ENCODE measurements at regions not wholly inside any gene's neighbourhood (a gene's known extent, or its start where the extent isn't known, plus 50 kb on each side); places are given as distances from the start of the nearest gene placed in this dataset.

DNA sequence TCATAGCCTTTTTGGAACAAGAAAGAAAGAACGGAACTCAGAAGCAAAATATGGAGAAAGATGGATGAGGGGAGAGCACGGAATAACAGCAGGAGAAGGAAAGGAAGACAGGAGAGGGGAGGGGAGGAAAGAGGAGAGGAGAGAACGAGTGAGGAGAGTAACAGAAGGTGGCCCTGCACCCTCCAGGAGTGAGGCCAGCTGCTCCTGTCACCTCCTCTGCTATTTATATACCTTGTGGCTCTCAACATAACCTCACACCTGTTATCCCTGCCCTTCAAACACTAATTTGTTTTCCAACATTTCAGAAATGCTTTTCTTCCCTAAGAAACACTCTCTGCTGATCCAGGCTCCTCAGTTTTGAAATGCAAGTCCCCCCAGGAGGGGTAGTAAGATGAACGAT lies 53.4 kb upstream of the ATP2B2 start:
- TF ChIP-seq, protein P1, sequence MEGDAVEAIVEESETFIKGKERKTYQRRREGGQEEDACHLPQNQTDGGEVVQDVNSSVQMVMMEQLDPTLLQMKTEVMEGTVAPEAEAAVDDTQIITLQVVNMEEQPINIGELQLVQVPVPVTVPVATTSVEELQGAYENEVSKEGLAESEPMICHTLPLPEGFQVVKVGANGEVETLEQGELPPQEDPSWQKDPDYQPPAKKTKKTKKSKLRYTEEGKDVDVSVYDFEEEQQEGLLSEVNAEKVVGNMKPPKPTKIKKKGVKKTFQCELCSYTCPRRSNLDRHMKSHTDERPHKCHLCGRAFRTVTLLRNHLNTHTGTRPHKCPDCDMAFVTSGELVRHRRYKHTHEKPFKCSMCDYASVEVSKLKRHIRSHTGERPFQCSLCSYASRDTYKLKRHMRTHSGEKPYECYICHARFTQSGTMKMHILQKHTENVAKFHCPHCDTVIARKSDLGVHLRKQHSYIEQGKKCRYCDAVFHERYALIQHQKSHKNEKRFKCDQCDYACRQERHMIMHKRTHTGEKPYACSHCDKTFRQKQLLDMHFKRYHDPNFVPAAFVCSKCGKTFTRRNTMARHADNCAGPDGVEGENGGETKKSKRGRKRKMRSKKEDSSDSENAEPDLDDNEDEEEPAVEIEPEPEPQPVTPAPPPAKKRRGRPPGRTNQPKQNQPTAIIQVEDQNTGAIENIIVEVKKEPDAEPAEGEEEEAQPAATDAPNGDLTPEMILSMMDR (IDR thresholded peaks at IDR 0.05; ENCODE audit: low read depth, low read length) = no peak
- no peak for TF ChIP-seq EZH2phosphoT487 (IDR thresholded peaks at IDR 0.05; ENCODE audit: low read depth)
- Histone ChIP-seq H3K4me3 (ENCODE audit: low read length) (no peak overlapping the region), H3K27ac (ENCODE audit: low read length) (no peak overlapping the region), H3K9ac (ENCODE audit: low read length) (no peak overlapping the region), H3K79me2 (ENCODE audit: low read length) (no peaks in the 10 kb centered on the region), H3K27me3 (ENCODE audit: low read depth, low read length) (peaks cover 51% of the 10 kb centered on the region), H3K4me1 (ENCODE audit: low read length) (no peaks in the 10 kb centered on the region), H3K9me3 (ENCODE audit: insufficient read depth, low read length) (no peaks in the 10 kb centered on the region), H3K36me3 (replicated peaks; ENCODE audit: low read depth, low read length) (no peaks in the 10 kb centered on the region), H3K4me2 (ENCODE audit: low read length) (no peak overlapping the region), H4K20me1 (ENCODE audit: insufficient read depth, low read length) (no peaks in the 10 kb centered on the region), H2AFZ (ENCODE audit: low read depth, low read length) (no peak overlapping the region)

DNA sequence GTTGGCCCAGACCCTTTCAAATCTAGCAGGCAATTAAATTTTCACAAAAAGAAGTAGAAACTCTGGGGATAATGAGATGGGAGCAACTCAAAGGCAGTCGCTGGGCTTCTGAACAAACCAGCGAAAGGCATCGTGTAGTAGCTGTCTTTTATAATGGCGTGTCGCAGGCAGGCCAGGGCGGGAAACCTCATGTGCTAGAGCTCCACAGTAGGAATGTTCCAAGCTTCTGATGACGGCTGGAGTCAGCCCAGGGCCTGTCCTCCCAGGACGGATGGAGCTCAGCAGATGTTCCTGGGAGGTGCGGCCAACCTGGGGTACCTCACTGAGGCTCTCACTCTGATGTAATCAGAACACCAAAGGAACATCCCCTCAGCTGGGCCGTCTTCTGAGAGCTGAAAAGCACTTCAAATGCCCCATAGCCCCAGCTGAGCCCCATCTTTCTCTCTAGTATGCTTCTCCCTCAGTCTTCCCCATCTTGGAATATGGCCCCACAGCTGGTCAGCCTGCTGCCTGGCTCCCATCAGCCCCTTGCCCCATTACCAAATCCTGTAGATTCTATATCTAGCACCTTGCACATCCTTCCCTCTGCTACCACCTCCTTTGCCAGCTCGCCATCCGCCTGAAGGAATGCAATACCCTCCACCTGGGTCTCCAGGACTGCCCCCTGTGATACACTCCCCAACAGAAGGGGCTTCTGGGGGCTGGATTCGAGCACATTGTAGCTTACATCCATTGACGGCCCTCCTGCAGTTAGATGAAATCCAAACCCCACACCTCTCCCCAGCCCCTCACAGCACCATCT lies 54.9 kb upstream of the ATP2B2 start:
- H3K4me2 ChIP-seq (ENCODE audit: low read length) = no peak overlapping the region
- H3K4me3 ChIP-seq (ENCODE audit: low read length) = no peak overlapping the region
- H3K9ac ChIP-seq (ENCODE audit: low read length) = no peak overlapping the region
- H3K27ac ChIP-seq (ENCODE audit: low read length) = no peak overlapping the region
- H3K9me3 ChIP-seq (ENCODE audit: insufficient read depth, low read length) = no peaks in the 10 kb centered on the region
- peaks cover 66% of the 10 kb centered on the region for H3K27me3 ChIP-seq (ENCODE audit: low read depth, low read length)
- TF ChIP-seq, protein P1 (IDR thresholded peaks at IDR 0.05; ENCODE audit: low read depth, low read length) = no peak
- TF ChIP-seq EZH2phosphoT487 (IDR thresholded peaks at IDR 0.05; ENCODE audit: low read depth) = no peak
- no peaks in the 10 kb centered on the region for H3K36me3 ChIP-seq (replicated peaks; ENCODE audit: low read depth, low read length)
- H3K79me2 ChIP-seq (ENCODE audit: low read length) = no peaks in the 10 kb centered on the region
- no peak overlapping the region for H2AFZ ChIP-seq (ENCODE audit: low read depth, low read length)
- H3K4me1 ChIP-seq (ENCODE audit: low read length) = no peaks in the 10 kb centered on the region
- no peaks in the 10 kb centered on the region for H4K20me1 ChIP-seq (ENCODE audit: insufficient read depth, low read length)

DNA sequence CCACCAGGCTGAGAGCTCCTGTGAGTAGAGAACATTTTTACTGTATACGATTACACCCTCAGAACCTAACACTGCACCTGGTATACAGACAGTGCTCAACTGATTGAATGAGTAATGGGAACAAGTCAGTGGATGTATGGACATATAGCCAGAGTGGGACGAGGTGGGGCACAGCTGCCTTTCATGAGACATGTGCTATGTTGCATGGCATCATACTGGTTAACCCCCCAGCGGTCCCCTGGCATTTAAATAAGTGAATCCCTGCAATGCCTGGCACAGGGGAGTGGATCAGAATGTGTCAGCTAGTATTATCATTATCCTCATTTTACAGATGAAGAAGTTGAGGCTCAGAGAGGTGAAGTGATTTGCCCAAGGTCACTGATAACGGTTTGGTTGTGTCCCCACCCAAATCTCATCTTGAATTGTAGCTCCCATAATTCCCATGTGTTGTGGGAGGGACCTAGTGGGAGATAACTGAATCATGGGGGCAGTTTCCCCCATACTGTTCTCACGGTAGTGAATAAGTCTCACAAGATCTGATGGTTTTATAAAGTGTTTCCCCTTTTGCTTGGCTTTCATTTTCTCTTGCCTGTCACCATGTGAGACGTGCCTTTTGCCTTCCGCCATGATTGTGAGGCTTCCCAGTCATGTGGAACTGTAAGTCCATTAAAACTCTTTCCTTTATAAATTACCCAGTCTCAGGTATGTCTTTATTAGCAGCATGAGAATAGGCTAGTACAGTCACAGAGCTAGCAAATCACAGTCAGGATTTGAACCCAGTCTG lies 56.0 kb upstream of the ATP2B2 start:
- no peaks in the 10 kb centered on the region for H4K20me1 ChIP-seq (ENCODE audit: insufficient read depth, low read length)
- TF ChIP-seq EZH2phosphoT487 (IDR thresholded peaks at IDR 0.05; ENCODE audit: low read depth) = no peak
- TF ChIP-seq, protein P1 (IDR thresholded peaks at IDR 0.05; ENCODE audit: low read depth, low read length) = no peak

DNA sequence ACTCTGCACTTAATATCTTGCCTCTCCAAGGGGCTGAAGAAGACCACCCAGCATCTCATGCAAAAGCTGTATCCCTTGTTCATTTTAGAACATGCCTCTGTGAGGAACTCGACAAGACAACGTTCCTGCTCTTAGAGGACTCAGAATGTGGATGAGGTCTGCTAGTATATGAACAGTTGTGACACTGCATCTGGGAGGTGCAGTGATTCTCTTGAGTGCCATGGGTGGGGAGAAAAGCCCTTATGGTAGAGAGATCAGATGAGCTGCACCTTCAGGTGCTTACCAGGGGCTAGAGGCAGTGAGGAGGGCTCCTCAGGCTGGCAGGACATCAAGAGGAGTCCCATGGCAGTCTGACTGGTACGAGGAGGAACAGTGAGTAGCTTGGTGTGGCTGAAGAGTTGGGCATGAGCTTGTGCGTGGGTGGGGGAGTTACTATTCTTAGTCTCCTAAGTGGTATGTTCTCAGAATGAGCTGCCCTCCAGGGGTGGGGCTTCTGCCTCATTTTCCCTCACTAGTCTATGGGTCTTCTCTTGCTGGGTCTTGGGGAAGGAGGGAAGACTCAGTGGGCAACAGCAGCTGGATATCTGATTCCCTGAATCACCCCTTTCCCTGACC lies 56.7 kb upstream of the ATP2B2 start:
- no peak overlapping the region for H3K4me2 ChIP-seq (ENCODE audit: low read length)
- TF ChIP-seq, protein P1 (IDR thresholded peaks at IDR 0.05; ENCODE audit: low read depth, low read length) = no peak
- no peak for TF ChIP-seq EZH2phosphoT487 (IDR thresholded peaks at IDR 0.05; ENCODE audit: low read depth)
- H2AFZ ChIP-seq (ENCODE audit: low read depth, low read length) = no peak overlapping the region
- H3K27ac ChIP-seq (ENCODE audit: low read length) = no peak overlapping the region
- no peaks in the 10 kb centered on the region for H4K20me1 ChIP-seq (ENCODE audit: insufficient read depth, low read length)
- H3K79me2 ChIP-seq (ENCODE audit: low read length) = no peaks in the 10 kb centered on the region
- H3K36me3 ChIP-seq (replicated peaks; ENCODE audit: low read depth, low read length) = no peaks in the 10 kb centered on the region
- no peak overlapping the region for H3K4me3 ChIP-seq (ENCODE audit: low read length)
- H3K4me1 ChIP-seq (ENCODE audit: low read length) = no peaks in the 10 kb centered on the region
- H3K9ac ChIP-seq (ENCODE audit: low read length) = no peak overlapping the region
- peaks cover 80% of the 10 kb centered on the region for H3K27me3 ChIP-seq (ENCODE audit: low read depth, low read length)
- no peaks in the 10 kb centered on the region for H3K9me3 ChIP-seq (ENCODE audit: insufficient read depth, low read length)

More for the DNA sequence above, 56.0 kb upstream of the ATP2B2 start:
- no peaks in the 10 kb centered on the region for H3K36me3 ChIP-seq (replicated peaks; ENCODE audit: low read depth, low read length)
- H3K9ac ChIP-seq (ENCODE audit: low read length) = no peak overlapping the region
- no peak overlapping the region for H3K4me2 ChIP-seq (ENCODE audit: low read length)
- H2AFZ ChIP-seq (ENCODE audit: low read depth, low read length) = no peak overlapping the region
- no peaks in the 10 kb centered on the region for H3K9me3 ChIP-seq (ENCODE audit: insufficient read depth, low read length)
- H3K79me2 ChIP-seq (ENCODE audit: low read length) = no peaks in the 10 kb centered on the region
- H3K4me1 ChIP-seq (ENCODE audit: low read length) = no peaks in the 10 kb centered on the region
- H3K27ac ChIP-seq (ENCODE audit: low read length) = no peak overlapping the region
- no peak overlapping the region for H3K4me3 ChIP-seq (ENCODE audit: low read length)
- peaks cover 77% of the 10 kb centered on the region for H3K27me3 ChIP-seq (ENCODE audit: low read depth, low read length)

Measured in OCI-LY3 (cell line).